K562 (cell line): ENCODE measurements at regions not wholly inside any gene's neighbourhood (a gene's known extent, or its start where the extent isn't known, plus 50 kb on each side); places are given as distances from the start of the nearest gene placed in this dataset.

Source experiments
- ELF1 ChIP-seq: fragments of 200-800 bp; sonication (Bioruptor generic); IDR thresholded peaks from 2 replicates; pipeline ENCODE4 v1.6.1; 2016; ENCODE audit warnings: missing genetic modification characterization, missing compliant biosample characterization
- POLR2A ChIP-seq: fragments of 450-650 bp; conservative IDR thresholded peaks from 2 replicates; pipeline ENCODE4 v1.6.1; 2016
- RB1 ChIP-seq: fragments of 450-650 bp; IDR thresholded peaks from 2 replicates; pipeline ENCODE4 v1.6.1; 2017; ENCODE audit warnings: low read depth, mild to moderate bottlenecking
- RCOR1 ChIP-seq, 2 experiments: IDR thresholded peaks; 2 replicates each; pipeline ENCODE4 v1.6.1; 2012; ENCODE audit warnings: low read depth in 2 of 2, low read length in 2 of 2, borderline replicate concordance in 1 of 2, improper control_type of control experiment in 1 of 2
- RFX7 ChIP-seq: fragments of 250-450 bp; sonication (Bioruptor Pico); IDR thresholded peaks from 2 replicates; pipeline ENCODE4 v1.5.1; 2021; ENCODE audit warnings: mild to moderate bottlenecking
- SRSF1 ChIP-seq: fragments of 200-400 bp; formaldehyde crosslinking; IDR thresholded peaks from 2 replicates; pipeline ENCODE4 v1.6.1; 2017; ENCODE audit warnings: mild to moderate bottlenecking, low read depth, low read length, moderate library complexity
- TSC22D4 ChIP-seq: fragments of 450-650 bp; IDR thresholded peaks from 2 replicates; pipeline ENCODE4 v1.6.1; 2016; ENCODE audit warnings: missing genetic modification characterization, missing biosample characterization, control low read depth
- ZNF263 ChIP-seq: sonication (generic); formaldehyde crosslinking; IDR thresholded peaks from 2 replicates; pipeline ENCODE4 v1.8.0; 2022; ENCODE audit warnings: mild to moderate bottlenecking, missing genetic modification reagents, borderline replicate concordance
- TF ChIP-seq, protein P1 (sequence below), 2 experiments: fragments of 450-650 bp in 1 of 2; sonication (generic) in 1 of 2; formaldehyde crosslinking in 1 of 2; IDR thresholded peaks in 1 of 2; conservative IDR thresholded peaks in 1 of 2; 2 replicates each; pipeline versions ENCODE4 v1.6.1 to v1.8.1; 2016 to 2023; ENCODE audit warnings: mild to moderate bottlenecking in 2 of 2, moderate library complexity in 2 of 2, inconsistent platforms in 1 of 2, missing genetic modification reagents in 1 of 2
- TF ChIP-seq, protein P2 (sequence below): sonication (generic); formaldehyde crosslinking; IDR thresholded peaks from 2 replicates; pipeline ENCODE4 v1.8.1; 2023; ENCODE audit warnings: mild to moderate bottlenecking, missing genetic modification reagents
- TF ChIP-seq, protein P3 (sequence below), 2 experiments: fragments of 200-800 bp in 1 of 2; sonication (Bioruptor generic) in 1 of 2; sonication (generic) in 1 of 2; formaldehyde crosslinking in 1 of 2; IDR thresholded peaks in 1 of 2; conservative IDR thresholded peaks in 1 of 2; 2 replicates each; pipeline versions ENCODE4 v1.5.0 to v1.6.1; 2016 to 2020; ENCODE audit warnings: missing compliant biosample characterization in 1 of 2, missing genetic modification characterization in 1 of 2, missing genetic modification reagents in 1 of 2

DNA sequence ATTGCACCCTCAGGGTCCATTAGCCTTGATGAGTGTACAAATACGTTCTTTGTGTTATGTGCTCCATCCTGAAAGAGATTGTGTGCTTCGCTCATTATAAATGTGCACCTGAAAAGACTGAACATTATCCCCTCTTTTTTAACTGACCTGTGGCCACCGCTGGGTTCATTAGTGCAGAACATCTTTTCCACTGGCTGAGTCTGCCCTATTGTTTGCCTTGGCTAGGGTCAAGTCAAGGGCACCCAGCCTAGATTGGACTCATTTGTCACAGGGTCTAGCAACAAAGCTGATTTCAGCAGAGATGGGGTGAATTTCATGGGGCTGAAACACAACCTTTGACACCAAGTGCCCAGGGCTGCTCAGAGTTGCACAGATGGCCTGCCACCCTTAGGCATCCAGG lies 764.1 kb upstream of the ARRDC3 start:
- TF ChIP-seq, protein P1, sequence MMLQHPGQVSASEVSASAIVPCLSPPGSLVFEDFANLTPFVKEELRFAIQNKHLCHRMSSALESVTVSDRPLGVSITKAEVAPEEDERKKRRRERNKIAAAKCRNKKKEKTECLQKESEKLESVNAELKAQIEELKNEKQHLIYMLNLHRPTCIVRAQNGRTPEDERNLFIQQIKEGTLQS (IDR thresholded peaks at IDR 0.05), result no peak
- TF ChIP-seq, protein P1 (CRISPR knock-in tag; conservative IDR thresholded peaks at IDR 0.05), result no peak
- TF ChIP-seq, protein P2, sequence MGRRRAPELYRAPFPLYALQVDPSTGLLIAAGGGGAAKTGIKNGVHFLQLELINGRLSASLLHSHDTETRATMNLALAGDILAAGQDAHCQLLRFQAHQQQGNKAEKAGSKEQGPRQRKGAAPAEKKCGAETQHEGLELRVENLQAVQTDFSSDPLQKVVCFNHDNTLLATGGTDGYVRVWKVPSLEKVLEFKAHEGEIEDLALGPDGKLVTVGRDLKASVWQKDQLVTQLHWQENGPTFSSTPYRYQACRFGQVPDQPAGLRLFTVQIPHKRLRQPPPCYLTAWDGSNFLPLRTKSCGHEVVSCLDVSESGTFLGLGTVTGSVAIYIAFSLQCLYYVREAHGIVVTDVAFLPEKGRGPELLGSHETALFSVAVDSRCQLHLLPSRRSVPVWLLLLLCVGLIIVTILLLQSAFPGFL (CRISPR knock-in tag), result no peak
- no peak for TF ChIP-seq RFX7 (CRISPR knock-in tag)
- TF ChIP-seq SRSF1, result no peak
- TF ChIP-seq, protein P3, sequence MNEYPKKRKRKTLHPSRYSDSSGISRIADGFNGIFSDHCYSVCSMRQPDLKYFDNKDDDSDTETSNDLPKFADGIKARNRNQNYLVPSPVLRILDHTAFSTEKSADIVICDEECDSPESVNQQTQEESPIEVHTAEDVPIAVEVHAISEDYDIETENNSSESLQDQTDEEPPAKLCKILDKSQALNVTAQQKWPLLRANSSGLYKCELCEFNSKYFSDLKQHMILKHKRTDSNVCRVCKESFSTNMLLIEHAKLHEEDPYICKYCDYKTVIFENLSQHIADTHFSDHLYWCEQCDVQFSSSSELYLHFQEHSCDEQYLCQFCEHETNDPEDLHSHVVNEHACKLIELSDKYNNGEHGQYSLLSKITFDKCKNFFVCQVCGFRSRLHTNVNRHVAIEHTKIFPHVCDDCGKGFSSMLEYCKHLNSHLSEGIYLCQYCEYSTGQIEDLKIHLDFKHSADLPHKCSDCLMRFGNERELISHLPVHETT (CRISPR knock-in tag; conservative IDR thresholded peaks at IDR 0.05 in 1 of 2, IDR thresholded peaks at IDR 0.05 in 1 of 2), result no peak
- TF ChIP-seq RCOR1 (IDR thresholded peaks at IDR 0.05; ENCODE audit: borderline replicate concordance in 1 of 2, low read depth in 2 of 2, low read length in 2 of 2), result no peak
- TF ChIP-seq POLR2A, result no peak
- TF ChIP-seq RB1, result no peak
- no peak for TF ChIP-seq ZNF263
- TF ChIP-seq TSC22D4 (tag), result no peak
- no peak for TF ChIP-seq ELF1 (tag)
